CD4-positive, alpha-beta T cell (primary cell): ENCODE measurements at regions not wholly inside any gene's neighbourhood (a gene's known extent, or its start where the extent isn't known, plus 50 kb on each side); places are given as distances from the start of the nearest gene placed in this dataset.

ENCODE experiments used
- ATAC-seq: fragments of 200-7000 bp; cut with Tn5 transposase; one replicate; pipeline ENCODE4 v1.10.0; 2022; ENCODE audit warnings: mild to moderate bottlenecking; ENCODE audit not compliant: poor library complexity
- CTCF ChIA-PET: fragments of 350-600 bp; sonication (Branson Sonifier 250); formaldehyde crosslinking; loops from one replicate; lab custom pipeline; 2021; ENCODE audit warnings: antibody characterized with exemption, inconsistent platforms; lab: Charles Lee
- POLR2A ChIA-PET: fragments of 350-600 bp; sonication (Branson Sonifier 250); formaldehyde crosslinking; loops from one replicate; lab custom pipeline; 2021; ENCODE audit warnings: antibody characterized with exemption, inconsistent platforms; lab: Charles Lee
- DNase-seq, 14 experiments: peaks; one replicate each; pipeline ENCODE4 v3.0.0-alpha.2; 2013 to 2020; ENCODE audit warnings: mixed read lengths in 2 of 14
- H3K27ac ChIP-seq, 2 donors: one replicate each; pipeline versions ENCODE4 v1.5.1 to v1.7.0; 2013; ENCODE audit warnings: low read length in 2 of 2, low read depth in 1 of 2, mild to moderate bottlenecking in 1 of 2
- H3K27me3 ChIP-seq, 2 experiments: 1 replicate in 1 of 2; 2 replicates in 1 of 2; pipeline versions ENCODE4 v1.6.1 to v1.7.0; 2013; ENCODE audit warnings: low read length in 2 of 2, control low read depth in 1 of 2, mild to moderate bottlenecking in 1 of 2, moderate library complexity in 1 of 2; ENCODE audit not compliant: insufficient read depth in 2 of 2, control insufficient read depth in 1 of 2
- H3K36me3 ChIP-seq: one replicate; pipeline ENCODE4 v1.6.1; 2013; ENCODE audit warnings: low read length, control low read depth; ENCODE audit not compliant: insufficient read depth
- H3K4me1 ChIP-seq: one replicate; pipeline ENCODE4 v1.6.1; 2013; ENCODE audit warnings: low read length, control low read depth; ENCODE audit not compliant: insufficient read depth
- H3K4me3 ChIP-seq: one replicate; pipeline ENCODE4 v1.5.1; 2013; ENCODE audit warnings: mild to moderate bottlenecking, low read length, moderate library complexity
- H3K9me3 ChIP-seq, 2 experiments: 1 replicate in 1 of 2; 2 replicates in 1 of 2; pipeline versions ENCODE4 v1.6.1 to v1.7.0; 2013; ENCODE audit warnings: low read length in 2 of 2, mild to moderate bottlenecking in 2 of 2, control low read depth in 1 of 2, moderate library complexity in 1 of 2; ENCODE audit not compliant: control insufficient read depth in 1 of 2, insufficient read depth in 1 of 2
- H3K27ac Mint-ChIP-seq: one replicate; pipeline ENCODE4 v1.8.0; 2020; ENCODE audit warnings: mixed read lengths
- H3K27me3 Mint-ChIP-seq: one replicate; pipeline ENCODE4 v1.8.0; 2021; ENCODE audit warnings: mixed read lengths
- H3K36me3 Mint-ChIP-seq: one replicate; pipeline ENCODE4 v1.8.0; 2021; ENCODE audit warnings: low read depth, mixed read lengths
- H3K4me1 Mint-ChIP-seq: one replicate; pipeline ENCODE4 v1.8.0; 2021; ENCODE audit warnings: low read depth, mixed read lengths
- H3K4me3 Mint-ChIP-seq: one replicate; pipeline ENCODE4 v1.8.0; 2020; ENCODE audit warnings: mild to moderate bottlenecking, mixed read lengths
- H3K9me3 Mint-ChIP-seq: one replicate; pipeline ENCODE4 v1.8.0; 2020; ENCODE audit warnings: mixed read lengths
- CTCF ChIP-seq: fragments of 200-600 bp; IDR thresholded peaks from one replicate; pipeline ENCODE4 v1.8.0; 2022; ENCODE audit warnings: antibody characterized with exemption, mild to moderate bottlenecking
- intact Hi-C, 2 experiments: fragments of 100-400 bp; cut with DNase I in 1 of 2; cut with micrococcal nuclease in 1 of 2; formaldehyde crosslinking; loops; one replicate each; pipeline versions ENCODE4 v1.15.1 to v1.9.0; 2023 to 2025; cut with DNase I, micrococcal nuclease

DNA sequence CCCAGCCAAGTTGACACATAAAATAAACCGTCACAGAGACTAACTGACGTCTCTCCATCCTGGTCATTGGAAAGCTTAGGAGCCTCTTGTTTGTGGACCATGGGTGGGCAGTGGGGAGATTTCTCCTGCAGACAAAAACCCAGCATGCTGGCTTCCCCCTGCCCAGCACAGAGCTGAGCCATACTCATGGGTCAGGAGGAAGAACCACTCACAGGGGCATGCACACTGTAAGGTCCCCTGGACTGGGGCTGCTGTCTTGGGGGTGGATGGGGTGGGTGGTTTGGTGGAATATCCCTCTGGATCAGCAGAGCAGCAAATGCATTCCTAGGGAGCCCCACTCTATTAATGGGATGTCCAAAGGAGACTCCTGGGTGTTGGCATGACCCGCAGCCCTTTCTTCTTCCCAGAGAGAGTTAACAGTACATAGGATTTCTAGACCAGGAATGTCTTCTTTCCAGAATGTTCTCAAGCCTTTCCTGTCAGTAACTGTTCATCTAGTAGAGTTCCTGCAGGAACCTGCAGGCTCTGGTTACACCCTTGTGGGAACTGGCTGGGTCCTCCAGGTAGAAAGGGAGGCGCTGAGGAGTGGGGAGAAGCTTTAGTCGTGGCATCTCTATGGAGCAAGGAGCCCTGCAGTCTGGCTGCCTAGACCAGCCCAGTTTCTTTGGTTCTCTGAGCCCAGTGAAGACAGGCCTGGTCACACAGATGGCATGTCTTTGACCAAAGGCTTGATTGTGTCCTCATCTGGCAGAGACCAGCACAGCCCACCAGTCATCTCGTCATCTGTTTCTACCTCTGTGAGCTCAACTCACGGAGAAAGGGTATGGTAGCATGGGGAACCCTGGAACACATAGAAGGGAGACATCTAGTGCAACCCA, 73.4 kb upstream of the PRR23C start:
- ChIA-PET CTCF (no interaction called here), POLR2A (no interaction called here)
- no peaks in the 10 kb centered on the region for H3K9me3 ChIP-seq
- H3K36me3 ChIP-seq: no peaks in the 10 kb centered on the region
- Mint-ChIP-seq H3K36me3 (no peaks in the 10 kb centered on the region), H3K4me1 (no peaks in the 10 kb centered on the region), H3K4me3 (no peak overlapping the region), H3K9me3 (no peaks in the 10 kb centered on the region), H3K27ac (no peak overlapping the region), H3K27me3 (peaks cover 10% of the 10 kb centered on the region)
- no peak for TF ChIP-seq CTCF
- intact Hi-C loops: loop anchor here in 1 of 2 experiments (10.0 kb wide), 1 partner anchor 1747 kb away; no protein-coding TSS in a partner anchor
- no peak overlapping the region for H3K27ac ChIP-seq
- no peak for DNase-seq
- H3K4me3 ChIP-seq: no peak overlapping the region
- no peaks in the 10 kb centered on the region for H3K4me1 ChIP-seq
- no peak for ATAC-seq
- no peaks in the 10 kb centered on the region for H3K27me3 ChIP-seq

DNA sequence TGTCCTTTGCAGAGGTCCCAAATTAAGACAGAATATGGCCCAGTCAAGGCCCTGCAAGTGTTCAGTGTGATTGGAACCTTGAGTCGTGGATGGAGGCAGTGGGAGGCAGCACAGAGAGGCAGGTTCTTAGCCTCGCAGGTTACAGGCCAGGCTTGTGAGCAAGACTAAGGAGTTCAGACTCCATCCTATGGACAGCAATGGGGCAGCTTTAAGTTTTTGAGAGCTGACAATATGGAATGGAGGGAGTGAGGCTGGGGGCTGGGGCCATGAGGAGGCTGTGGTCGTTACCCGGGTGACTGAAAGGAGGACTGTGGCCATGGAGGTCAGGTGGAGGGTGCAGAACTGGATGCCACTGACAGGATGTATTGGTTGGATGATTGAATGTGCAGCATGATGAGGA, 74.1 kb upstream of the PRR23C start:
- H3K27ac Mint-ChIP-seq: no peak overlapping the region

DNA sequence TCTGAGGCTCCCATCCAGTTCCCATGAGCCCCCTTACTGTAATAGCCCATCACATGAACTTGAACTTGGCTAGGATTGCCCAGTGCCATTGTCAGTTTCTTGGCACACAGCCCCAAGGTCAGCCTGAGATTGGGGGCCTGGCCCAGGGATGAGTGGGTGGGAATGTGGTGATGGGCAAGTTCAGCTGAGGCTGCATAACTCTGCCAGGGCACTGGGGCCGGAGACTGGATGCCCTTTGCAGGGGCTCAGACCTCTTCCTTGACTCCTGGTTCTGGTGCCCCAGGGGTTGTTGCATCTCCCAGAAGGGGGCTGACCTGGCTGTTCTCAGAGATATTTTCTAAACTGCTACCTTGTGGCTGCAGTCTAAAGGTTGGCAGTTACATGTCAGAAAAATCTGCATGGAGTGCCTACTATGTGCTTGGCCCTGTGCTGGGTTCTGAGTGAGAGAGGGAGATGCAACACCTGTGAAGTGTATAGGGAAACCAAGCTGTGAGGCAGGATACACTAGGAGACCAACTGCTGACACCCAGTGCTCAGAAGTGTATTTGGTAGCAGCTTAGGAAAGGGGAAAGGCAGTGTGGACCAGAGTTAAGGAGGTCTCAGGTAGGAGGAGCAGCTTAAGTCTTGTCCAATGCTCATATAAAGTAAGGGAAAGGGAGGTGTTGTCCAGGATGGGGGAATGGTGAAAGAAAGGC, 74.8 kb upstream of the PRR23C start:
- intact Hi-C loops: loop anchor here in 1 of 2 experiments (10.0 kb wide), 1 partner anchor 1745 kb away; no protein-coding TSS in a partner anchor

More for the DNA sequence above, 74.1 kb upstream of the PRR23C start:
- DNase-seq (no peak), ATAC-seq (no peak)
- no peak overlapping the region for H3K27ac ChIP-seq
- TF ChIP-seq CTCF: no peak
- no peaks in the 10 kb centered on the region for H3K9me3 ChIP-seq
- Mint-ChIP-seq H3K36me3 (no peaks in the 10 kb centered on the region), H3K27me3 (peaks cover 3% of the 10 kb centered on the region), H3K9me3 (no peaks in the 10 kb centered on the region), H3K4me3 (no peak overlapping the region), H3K4me1 (no peaks in the 10 kb centered on the region)
- intact Hi-C loops: loop anchor here in 1 of 2 experiments (10.0 kb wide), 1 partner anchor 1746 kb away; no protein-coding TSS in a partner anchor
- POLR2A ChIA-PET: no interaction called here
- no peak overlapping the region for H3K4me3 ChIP-seq
- CTCF ChIA-PET: no interaction called here
- no peaks in the 10 kb centered on the region for H3K27me3 ChIP-seq
- H3K36me3 ChIP-seq: no peaks in the 10 kb centered on the region
- no peaks in the 10 kb centered on the region for H3K4me1 ChIP-seq

More for the DNA sequence above, 74.8 kb upstream of the PRR23C start:
- Mint-ChIP-seq H3K9me3 (no peaks in the 10 kb centered on the region), H3K27ac (no peak overlapping the region), H3K4me3 (no peak overlapping the region), H3K27me3 (no peaks in the 10 kb centered on the region), H3K4me1 (no peaks in the 10 kb centered on the region), H3K36me3 (no peaks in the 10 kb centered on the region)
- Histone ChIP-seq H3K4me3 (no peak overlapping the region), H3K27ac (no peak overlapping the region), H3K4me1 (no peaks in the 10 kb centered on the region), H3K36me3 (no peaks in the 10 kb centered on the region), H3K27me3 (no peaks in the 10 kb centered on the region), H3K9me3 (no peaks in the 10 kb centered on the region)
- no peak for DNase-seq
- no peak for ATAC-seq
- TF ChIP-seq CTCF: no peak
- ChIA-PET POLR2A (no interaction called here), CTCF (no interaction called here)
